Stimulated activated naive CD4-positive, alpha-beta T cell (primary cell): ENCODE measurements at regions not wholly inside any gene's neighbourhood (a gene's known extent, or its start where the extent isn't known, plus 50 kb on each side); places are given as distances from the start of the nearest gene placed in this dataset.
"Not testable (repeated sequence)": the region's sequence is repeated elsewhere in the genome, so short reads cannot be mapped to it uniquely, and the experiment has no call there.

Experiments
- DNase-seq, 6 experiments: peaks; one replicate each; lab custom pipeline; 2025; lab: John Stamatoyannopoulos, UW

GRCh38 chr5:17828681-17829080 lies 194.4 kb downstream of the TAF11L14 start:
- no peak for DNase-seq

- no peak for DNase-seq
Measured at GRCh38 chr5:17829456-17829855, 195.2 kb downstream of the TAF11L14 start.

GRCh38 chr5:17831279-17831678 lies 197.0 kb downstream of the TAF11L14 start:
- no peak for DNase-seq

GRCh38 chr5:17832949-17833745 lies 198.9 kb downstream of the TAF11L14 start:
- DNase-seq, result no peak

GRCh38 chr5:17837757-17838156 lies 203.5 kb downstream of the TAF11L14 start:
- DNase-seq, result no peak

- DNase-seq, result no peak
Measured at GRCh38 chr5:17838469-17838868, 204.2 kb downstream of the TAF11L14 start.

GRCh38 chr5:17839848-17840247 lies 205.6 kb downstream of the TAF11L14 start:
- no peak for DNase-seq

- DNase-seq, result no peak
Measured at GRCh38 chr5:17846496-17846895, 212.2 kb downstream of the TAF11L14 start.

GRCh38 chr5:17847286-17847685 lies 213.0 kb downstream of the TAF11L14 start:
- DNase-seq, result no peak

- DNase-seq, result no peak
Measured at GRCh38 chr5:17852111-17852510, 217.9 kb downstream of the TAF11L14 start.

- no peak for DNase-seq
Measured at GRCh38 chr5:17852740-17853139, 218.5 kb downstream of the TAF11L14 start.

GRCh38 chr5:17854901-17855300 lies 220.6 kb downstream of the TAF11L14 start:
- DNase-seq, result no peak

GRCh38 chr5:17860660-17861315 lies 226.5 kb downstream of the TAF11L14 start:
- no peak for DNase-seq

- DNase-seq, result not testable (repeated sequence)
Measured at GRCh38 chr5:17864903-17865302, 230.6 kb downstream of the TAF11L14 start.

GRCh38 chr5:17865966-17866365 lies 231.7 kb downstream of the TAF11L14 start:
- DNase-seq, result not testable (repeated sequence)

GRCh38 chr5:17872204-17872603 lies 237.9 kb downstream of the TAF11L14 start:
- no peak for DNase-seq

GRCh38 chr5:17878541-17878940 lies 244.3 kb downstream of the TAF11L14 start:
- no peak for DNase-seq

GRCh38 chr5:17879276-17879675 lies 245.0 kb downstream of the TAF11L14 start:
- no peak for DNase-seq

- DNase-seq, result no peak
Measured at GRCh38 chr5:17880869-17881268, 246.6 kb downstream of the TAF11L14 start.

GRCh38 chr5:17882760-17883488 lies 248.7 kb downstream of the TAF11L14 start:
- DNase-seq, result no peak

GRCh38 chr5:17888155-17888554 lies 253.9 kb downstream of the TAF11L14 start:
- no peak for DNase-seq

- no peak for DNase-seq
Measured at GRCh38 chr5:17890501-17890900, 256.2 kb downstream of the TAF11L14 start.

GRCh38 chr5:17891881-17892280 lies 257.6 kb downstream of the TAF11L14 start:
- DNase-seq, result no peak
